Ovary (tissue), 3 donors: ENCODE measurements at regions not wholly inside any gene's neighbourhood (a gene's known extent, or its start where the extent isn't known, plus 50 kb on each side); places are given as distances from the start of the nearest gene placed in this dataset.

ENCODE experiments used
- EP300 ChIP-seq: sonication (generic); formaldehyde crosslinking; IDR thresholded peaks from one replicate; pipeline ENCODE4 v1.6.1; 2017; ENCODE audit warnings: antibody characterized with exemption
- POLR2A ChIP-seq: fragments of 450-650 bp; IDR thresholded peaks from one replicate; pipeline ENCODE4 v1.6.1; 2017; ENCODE audit warnings: antibody characterized with exemption, mild to moderate bottlenecking, moderate library complexity
- TF ChIP-seq, protein P1 (sequence below), 3 donors: fragments of 450-650 bp in 2 of 3; fragments of 200-600 bp in 1 of 3; IDR thresholded peaks; one replicate each; pipeline versions ENCODE4 v1.5.1 to v1.8.0; 2016 to 2022; ENCODE audit warnings: antibody characterized with exemption in 3 of 3, mild to moderate bottlenecking in 1 of 3
- donor health status: DM: no; HTN: no; CAD: no.

DNA sequence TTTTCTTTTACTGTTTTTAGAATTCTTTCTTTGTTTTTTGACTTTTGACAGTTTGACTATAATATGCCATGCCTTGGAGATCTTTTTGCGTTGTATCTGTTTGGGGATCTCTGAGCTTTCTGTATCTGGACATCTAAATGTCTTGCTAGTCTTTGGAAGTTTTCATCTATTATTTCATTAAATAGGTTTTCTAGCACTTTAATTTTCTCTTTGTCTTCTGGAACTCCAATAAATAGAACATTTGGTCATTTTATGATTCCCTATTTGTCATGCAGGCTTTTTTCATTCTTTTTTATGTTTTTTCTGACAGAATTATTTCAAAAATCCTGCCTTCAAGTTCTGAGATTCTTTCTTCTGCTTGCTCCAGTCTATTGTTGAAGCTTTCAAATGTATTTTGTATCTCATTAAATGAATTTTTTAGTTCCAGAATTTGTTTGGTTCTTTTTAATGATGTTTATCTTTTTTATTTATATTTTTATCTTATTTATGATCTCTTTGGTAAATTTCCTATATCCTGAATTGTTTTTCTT, 201.4 kb downstream of the CHD9NB start:
- TF ChIP-seq, protein P1, sequence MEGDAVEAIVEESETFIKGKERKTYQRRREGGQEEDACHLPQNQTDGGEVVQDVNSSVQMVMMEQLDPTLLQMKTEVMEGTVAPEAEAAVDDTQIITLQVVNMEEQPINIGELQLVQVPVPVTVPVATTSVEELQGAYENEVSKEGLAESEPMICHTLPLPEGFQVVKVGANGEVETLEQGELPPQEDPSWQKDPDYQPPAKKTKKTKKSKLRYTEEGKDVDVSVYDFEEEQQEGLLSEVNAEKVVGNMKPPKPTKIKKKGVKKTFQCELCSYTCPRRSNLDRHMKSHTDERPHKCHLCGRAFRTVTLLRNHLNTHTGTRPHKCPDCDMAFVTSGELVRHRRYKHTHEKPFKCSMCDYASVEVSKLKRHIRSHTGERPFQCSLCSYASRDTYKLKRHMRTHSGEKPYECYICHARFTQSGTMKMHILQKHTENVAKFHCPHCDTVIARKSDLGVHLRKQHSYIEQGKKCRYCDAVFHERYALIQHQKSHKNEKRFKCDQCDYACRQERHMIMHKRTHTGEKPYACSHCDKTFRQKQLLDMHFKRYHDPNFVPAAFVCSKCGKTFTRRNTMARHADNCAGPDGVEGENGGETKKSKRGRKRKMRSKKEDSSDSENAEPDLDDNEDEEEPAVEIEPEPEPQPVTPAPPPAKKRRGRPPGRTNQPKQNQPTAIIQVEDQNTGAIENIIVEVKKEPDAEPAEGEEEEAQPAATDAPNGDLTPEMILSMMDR (IDR thresholded peaks at IDR 0.05): no peak
- no peak for TF ChIP-seq EP300
- no peak for TF ChIP-seq POLR2A
